Tibial artery (tissue), 4 donors: ENCODE measurements at regions not wholly inside any gene's neighbourhood (a gene's known extent, or its start where the extent isn't known, plus 50 kb on each side); places are given as distances from the start of the nearest gene placed in this dataset.

ENCODE experiments used
- DNase-seq, 2 donors: peaks; one replicate each; pipeline ENCODE4 v3.0.0-alpha.2; 2019
- H3K27ac ChIP-seq, 2 donors: fragments of 200-600 bp; sonication (generic) in 1 of 2; 1 replicate in 1 of 2; 2 replicates in 1 of 2; pipeline ENCODE4 v1.5.1; 2018 to 2019; ENCODE audit warnings: mild to moderate bottlenecking in 1 of 2
- H3K27me3 ChIP-seq, 2 donors: fragments of 200-600 bp; sonication (generic) in 1 of 2; one replicate each; pipeline versions ENCODE4 v1.5.1 to v1.6.0; 2016 to 2019
- H3K36me3 ChIP-seq, 3 donors: fragments of 200-600 bp; sonication (generic) in 2 of 3; one replicate each; pipeline ENCODE4 v1.5.1; 2016 to 2019; ENCODE audit warnings: mild to moderate bottlenecking in 2 of 3
- H3K4me1 ChIP-seq, 4 donors: fragments of 200-600 bp; sonication (generic) in 2 of 4; 1 replicate in 3 of 4; 2 replicates in 1 of 4; pipeline ENCODE4 v1.5.1; 2016 to 2019
- H3K4me3 ChIP-seq, 2 donors: fragments of 200-600 bp; sonication (generic) in 1 of 2; 1 replicate in 1 of 2; 2 replicates in 1 of 2; pipeline ENCODE4 v1.5.1; 2018 to 2019; ENCODE audit warnings: mild to moderate bottlenecking in 2 of 2
- H3K9me3 ChIP-seq, 3 donors: fragments of 200-600 bp; sonication (generic) in 1 of 3; one replicate each; pipeline ENCODE4 v1.5.1; 2016 to 2019
- CTCF ChIP-seq, 2 experiments: fragments of 200-600 bp in 1 of 2; fragments of 450-650 bp in 1 of 2; IDR thresholded peaks; one replicate each; pipeline ENCODE4 v1.5.1; 2017 to 2019; ENCODE audit warnings: antibody characterized with exemption in 2 of 2, mild to moderate bottlenecking in 1 of 2, moderate library complexity in 1 of 2
- intact Hi-C: fragments of 100-400 bp; cut with DNase I; formaldehyde crosslinking; loops from one replicate; pipeline ENCODE4 v1.15.0; 2023; ENCODE audit warnings: low total_unique reads

- H3K4me1 ChIP-seq: peaks cover 0 to 8% (median 0%) of the 10 kb centered on the region in 4 donors
- DNase-seq: no peak
- no peaks in the 10 kb centered on the region for H3K9me3 ChIP-seq
- TF ChIP-seq CTCF (IDR thresholded peaks at IDR 0.05): no peak
- H3K36me3 ChIP-seq: no peaks in the 10 kb centered on the region
- no peak overlapping the region for H3K4me3 ChIP-seq
- H3K27ac ChIP-seq: no peak overlapping the region
- intact Hi-C loops: no loop called here
- no peaks in the 10 kb centered on the region for H3K27me3 ChIP-seq
These were observed 516.7 kb upstream of the SLIT2 start for GRCh38 chr4:19735012-19735411.

DNA sequence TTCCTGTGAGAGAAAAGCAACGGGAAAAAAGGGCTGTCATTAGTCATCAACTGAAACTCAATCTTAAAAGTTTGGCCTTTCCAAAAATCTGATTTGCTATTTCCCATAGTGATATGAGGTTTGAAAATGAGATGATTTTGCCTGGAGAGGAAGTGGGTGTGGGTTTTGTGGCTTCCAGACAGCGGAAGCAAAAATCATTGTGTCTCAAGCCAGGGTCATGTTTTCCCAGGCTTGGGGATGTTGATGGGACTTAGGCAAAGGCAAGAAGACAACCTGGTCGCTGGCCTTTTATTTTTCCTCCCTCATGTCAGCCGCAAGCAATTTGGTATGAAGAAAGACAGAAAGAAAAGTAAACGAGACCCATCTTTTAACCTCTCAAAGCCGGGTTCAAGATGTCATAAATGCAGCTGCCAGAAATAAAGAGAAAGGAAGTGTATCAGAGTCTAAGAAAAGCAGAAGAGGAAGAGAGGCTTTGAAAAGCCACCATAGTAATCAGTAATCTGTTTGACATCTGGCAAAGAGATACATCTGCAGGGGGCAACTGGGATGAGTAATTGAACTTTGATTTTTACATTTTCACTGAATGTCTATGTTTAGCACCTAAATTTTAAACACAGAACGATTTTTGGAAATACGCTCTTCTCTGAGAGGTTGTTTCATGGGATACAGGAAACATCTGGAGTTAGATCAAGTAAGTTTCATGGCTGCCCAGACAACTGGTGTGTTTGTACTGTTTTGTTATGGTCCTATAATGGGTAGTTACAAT is 521.6 kb upstream of the SLIT2 start:
- DNase-seq: no peak
- Histone ChIP-seq H3K4me1 (no peaks in the 10 kb centered on the region), H3K36me3 (no peaks in the 10 kb centered on the region), H3K27ac (no peak overlapping the region), H3K9me3 (no peaks in the 10 kb centered on the region), H3K4me3 (no peak overlapping the region), H3K27me3 (no peaks in the 10 kb centered on the region)
- TF ChIP-seq CTCF (IDR thresholded peaks at IDR 0.05): no peak
- intact Hi-C loops: no loop called here

- DNase-seq: no peak
- H3K36me3 ChIP-seq: no peaks in the 10 kb centered on the region
- H3K27me3 ChIP-seq: no peaks in the 10 kb centered on the region
- no peaks in the 10 kb centered on the region for H3K9me3 ChIP-seq
- H3K4me1 ChIP-seq: no peaks in the 10 kb centered on the region
- H3K27ac ChIP-seq: no peak overlapping the region
- H3K4me3 ChIP-seq: no peak overlapping the region
- TF ChIP-seq CTCF (IDR thresholded peaks at IDR 0.05): no peak
- intact Hi-C loops: no loop called here
These were observed 522.9 kb upstream of the SLIT2 start for GRCh38 chr4:19728773-19729172.

GRCh38 chr4:19727141-19727540 is 524.6 kb upstream of the SLIT2 start:
- intact Hi-C loops: no loop called here
- no peak for DNase-seq

GRCh38 chr4:19725130-19725529 is 526.6 kb upstream of the SLIT2 start:
- intact Hi-C loops: no loop called here
- TF ChIP-seq CTCF (IDR thresholded peaks at IDR 0.05): no peak
- no peak for DNase-seq

More at GRCh38 chr4:19727141-19727540, 524.6 kb upstream of the SLIT2 start:
- TF ChIP-seq CTCF (IDR thresholded peaks at IDR 0.05): no peak
- no peaks in the 10 kb centered on the region for H3K36me3 ChIP-seq
- no peaks in the 10 kb centered on the region for H3K9me3 ChIP-seq
- no peak overlapping the region for H3K4me3 ChIP-seq
- H3K27me3 ChIP-seq: no peaks in the 10 kb centered on the region
- no peak overlapping the region for H3K27ac ChIP-seq
- no peaks in the 10 kb centered on the region for H3K4me1 ChIP-seq

More at GRCh38 chr4:19725130-19725529, 526.6 kb upstream of the SLIT2 start:
- no peaks in the 10 kb centered on the region for H3K27me3 ChIP-seq
- no peak overlapping the region for H3K4me3 ChIP-seq
- no peaks in the 10 kb centered on the region for H3K36me3 ChIP-seq
- no peak overlapping the region for H3K27ac ChIP-seq
- no peaks in the 10 kb centered on the region for H3K9me3 ChIP-seq
- H3K4me1 ChIP-seq: no peaks in the 10 kb centered on the region
